HG02571 (cell line): ENCODE measurements at regions not wholly inside any gene's neighbourhood (a gene's known extent, or its start where the extent isn't known, plus 50 kb on each side); places are given as distances from the start of the nearest gene placed in this dataset.
"Not testable (repeated sequence)": the region's sequence is repeated elsewhere in the genome, so short reads cannot be mapped to it uniquely, and the experiment has no call there.

ENCODE experiments used
- ATAC-seq: cut with Tn5 transposase; IDR thresholded peaks from one replicate; pipeline ENCODE4 v1.9.1; 2021; ENCODE audit warnings: mild to moderate bottlenecking, moderate library complexity; ENCODE audit not compliant: unreplicated experiment

GRCh38 chr17:33959098-33959497 is 296.0 kb upstream of the CCL2 start:
- not testable (repeated sequence) for ATAC-seq

GRCh38 chr17:33962857-33963655 is 292.0 kb upstream of the CCL2 start:
- no peak for ATAC-seq

- peak; percentile 64 for ATAC-seq
These were observed 290.6 kb upstream of the CCL2 start for GRCh38 chr17:33964344-33964979.

- no peak for ATAC-seq
These were observed 288.6 kb upstream of the CCL2 start for GRCh38 chr17:33966410-33967059.

- no peak for ATAC-seq
These were observed 287.3 kb upstream of the CCL2 start for GRCh38 chr17:33967608-33968349.

- peak; percentile 43 for ATAC-seq
These were observed 286.6 kb upstream of the CCL2 start for GRCh38 chr17:33968350-33969044.

- ATAC-seq, result no peak
These were observed 284.8 kb upstream of the CCL2 start for GRCh38 chr17:33970279-33970678.

- no peak for ATAC-seq
These were observed 282.3 kb upstream of the CCL2 start for GRCh38 chr17:33972763-33973162.

GRCh38 chr17:33973491-33973890 is 281.6 kb upstream of the CCL2 start:
- ATAC-seq, result no peak

- no peak for ATAC-seq
These were observed 280.8 kb upstream of the CCL2 start for GRCh38 chr17:33974276-33974675.

GRCh38 chr17:33976831-33977230 is 278.3 kb upstream of the CCL2 start:
- no peak for ATAC-seq

- ATAC-seq, result no peak
These were observed 277.2 kb upstream of the CCL2 start for GRCh38 chr17:33977729-33978514.

- no peak for ATAC-seq
These were observed 276.2 kb upstream of the CCL2 start for GRCh38 chr17:33978889-33979288.

GRCh38 chr17:33980193-33980592 is 274.9 kb upstream of the CCL2 start:
- ATAC-seq, result no peak

- ATAC-seq, result no peak
These were observed 273.1 kb upstream of the CCL2 start for GRCh38 chr17:33981711-33982601.

GRCh38 chr17:33982909-33983308 is 272.2 kb upstream of the CCL2 start:
- ATAC-seq, result no peak

GRCh38 chr17:33983824-33984574 is 271.1 kb upstream of the CCL2 start:
- no peak for ATAC-seq

GRCh38 chr17:33986088-33986487 is 269.0 kb upstream of the CCL2 start:
- no peak for ATAC-seq
